NCI-H2029 (cell line): ENCODE measurements at regions not wholly inside any gene's neighbourhood (a gene's known extent, or its start where the extent isn't known, plus 50 kb on each side); places are given as distances from the start of the nearest gene placed in this dataset.

Source experiments
- DNase-seq: peaks from one replicate; lab custom pipeline; 2025; lab: John Stamatoyannopoulos, UW

DNA sequence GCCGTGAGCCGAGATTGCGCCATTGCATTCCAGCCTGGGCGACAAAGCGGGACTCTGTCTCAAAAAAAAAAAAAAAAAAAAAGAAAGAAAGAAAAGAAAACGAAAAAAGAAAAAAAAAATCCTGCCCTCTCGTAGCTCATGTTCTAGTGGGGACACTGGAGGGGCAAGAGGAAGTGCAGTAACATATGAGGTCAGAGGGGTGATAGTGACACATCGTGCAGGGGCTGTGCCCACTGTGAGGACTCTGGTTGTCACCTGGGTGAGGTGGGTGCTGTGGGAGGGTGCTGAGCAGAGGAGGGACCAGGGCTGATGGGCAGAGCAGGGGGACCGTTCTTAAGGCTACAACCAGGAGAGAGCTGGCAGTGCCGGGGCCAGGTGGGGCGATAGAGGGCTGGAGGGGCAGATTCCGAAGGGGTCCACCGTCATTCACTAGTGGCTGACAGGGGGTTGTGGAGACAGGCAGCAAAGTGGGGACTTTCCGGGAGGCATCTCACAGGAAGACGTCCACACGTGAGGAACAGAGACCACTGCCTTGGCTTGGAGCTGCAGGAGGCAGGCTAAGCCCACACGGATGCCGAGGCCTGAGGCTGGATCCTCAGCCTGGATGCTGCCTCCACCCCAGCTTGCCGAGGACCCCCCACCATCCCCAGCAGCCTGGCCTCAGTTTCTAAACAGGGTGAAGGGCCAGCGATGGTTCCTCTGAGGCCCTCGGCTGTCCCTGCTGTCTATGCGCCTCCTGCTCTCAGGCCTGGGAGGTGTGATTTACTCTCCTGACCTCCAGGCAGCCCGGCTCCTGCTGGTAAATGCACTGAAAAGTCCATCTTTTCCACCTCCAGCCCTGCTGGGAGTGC is 154.3 kb upstream of the IQSEC1 start:
- no peak for DNase-seq

DNA sequence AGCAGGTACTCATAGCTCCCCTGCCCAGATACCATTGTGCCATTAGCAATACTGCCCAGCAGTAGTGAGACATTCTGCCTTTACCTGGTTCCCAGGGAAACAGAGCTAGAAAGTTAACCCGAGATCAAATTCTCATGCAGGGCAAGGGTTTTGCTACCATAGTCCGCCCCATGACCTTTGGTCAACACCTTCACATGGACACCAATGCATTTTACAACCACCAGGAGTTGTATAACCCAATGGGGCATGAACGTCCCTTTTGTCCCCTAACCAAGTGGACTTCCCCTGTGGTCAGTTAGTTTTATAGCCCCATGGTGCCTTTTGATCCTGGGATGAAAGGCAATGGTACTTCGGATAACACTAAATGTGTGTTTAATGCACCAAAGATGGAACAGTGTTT is 151.7 kb upstream of the IQSEC1 start:
- no peak for DNase-seq

DNA sequence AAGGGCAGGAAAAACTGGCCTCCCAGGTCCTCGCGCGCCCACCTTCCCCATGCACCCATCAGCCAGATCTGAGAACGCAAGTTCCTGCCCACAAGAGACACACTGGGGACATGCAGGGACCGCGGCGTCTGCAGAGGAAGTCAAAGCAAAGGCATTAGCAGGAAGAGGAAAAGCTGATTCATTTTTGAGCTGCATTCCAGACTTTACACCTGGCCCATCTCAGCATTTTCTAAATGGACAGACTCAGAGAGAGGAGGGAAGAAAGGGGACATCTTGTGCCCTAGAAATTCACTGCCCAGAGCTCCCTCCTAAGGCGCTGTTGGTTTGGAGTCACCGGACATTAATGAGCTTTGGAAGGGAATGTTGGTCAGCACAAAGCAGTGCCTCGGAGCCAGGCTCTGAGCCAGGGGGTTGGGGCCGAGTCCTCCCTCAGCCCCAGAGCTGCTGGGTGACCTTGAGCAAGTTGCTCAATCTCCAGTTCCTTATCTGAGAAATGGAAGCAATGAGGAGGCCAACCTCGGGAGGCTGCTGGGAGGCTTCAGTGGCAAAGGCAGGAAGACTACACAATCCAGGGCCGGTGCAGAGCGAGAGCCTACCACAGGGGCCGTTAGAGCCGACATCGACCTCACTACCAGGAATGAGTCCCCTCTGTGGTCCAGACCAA is 150.5 kb upstream of the IQSEC1 start:
- DNase-seq: no peak

DNA sequence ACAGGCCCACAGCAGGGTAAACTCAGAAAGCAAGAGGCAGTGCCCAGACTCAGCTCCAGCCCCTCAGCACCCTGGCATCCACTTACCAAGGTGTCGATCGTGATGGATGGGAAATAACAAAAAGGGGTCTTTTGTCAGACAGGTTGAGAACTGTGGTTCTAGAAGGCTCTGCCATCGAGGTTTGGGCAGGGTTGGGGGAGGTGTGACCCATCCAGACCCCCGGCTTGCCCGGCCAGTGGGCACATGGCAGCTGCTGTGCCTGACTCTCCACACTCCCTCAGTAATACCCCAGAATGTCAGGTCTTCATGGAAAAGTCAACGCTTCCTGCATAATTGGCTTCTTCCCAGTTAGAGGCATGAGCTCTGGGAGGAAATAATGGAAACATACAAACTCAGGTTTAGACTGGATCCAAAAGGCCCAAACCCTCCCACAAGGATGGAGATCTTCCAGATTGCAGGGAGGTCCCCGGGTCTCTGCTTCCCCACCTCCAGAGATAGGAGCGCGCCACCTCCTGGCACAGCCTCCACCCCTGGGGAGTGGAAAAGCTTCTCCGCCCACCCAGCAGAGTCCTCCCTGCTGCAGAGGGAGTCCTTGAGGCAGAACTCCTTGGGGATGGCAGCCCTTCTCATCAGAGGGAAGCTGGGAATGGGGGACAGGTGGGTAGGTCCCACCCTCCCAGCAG is 149.8 kb upstream of the IQSEC1 start:
- DNase-seq: no peak

DNA sequence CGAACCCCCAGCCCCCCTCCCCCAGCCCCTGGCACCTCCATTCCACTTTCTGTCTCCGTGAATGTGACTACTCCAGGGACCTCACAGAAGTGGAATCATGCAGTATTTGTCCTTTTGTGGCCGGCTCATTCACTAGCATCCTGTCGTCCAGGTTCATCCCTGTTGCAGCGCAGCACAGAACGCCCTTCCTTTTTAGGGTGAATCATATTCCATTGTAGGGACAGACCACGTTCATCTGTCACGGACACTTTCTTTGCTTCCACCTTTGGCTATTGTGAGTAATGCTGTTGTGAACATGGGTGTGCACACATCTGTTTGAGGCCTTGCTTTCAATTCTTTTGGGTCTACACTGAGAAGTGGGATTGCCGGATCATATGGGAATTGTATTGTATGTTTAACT is 148.9 kb upstream of the IQSEC1 start:
- no peak for DNase-seq

DNA sequence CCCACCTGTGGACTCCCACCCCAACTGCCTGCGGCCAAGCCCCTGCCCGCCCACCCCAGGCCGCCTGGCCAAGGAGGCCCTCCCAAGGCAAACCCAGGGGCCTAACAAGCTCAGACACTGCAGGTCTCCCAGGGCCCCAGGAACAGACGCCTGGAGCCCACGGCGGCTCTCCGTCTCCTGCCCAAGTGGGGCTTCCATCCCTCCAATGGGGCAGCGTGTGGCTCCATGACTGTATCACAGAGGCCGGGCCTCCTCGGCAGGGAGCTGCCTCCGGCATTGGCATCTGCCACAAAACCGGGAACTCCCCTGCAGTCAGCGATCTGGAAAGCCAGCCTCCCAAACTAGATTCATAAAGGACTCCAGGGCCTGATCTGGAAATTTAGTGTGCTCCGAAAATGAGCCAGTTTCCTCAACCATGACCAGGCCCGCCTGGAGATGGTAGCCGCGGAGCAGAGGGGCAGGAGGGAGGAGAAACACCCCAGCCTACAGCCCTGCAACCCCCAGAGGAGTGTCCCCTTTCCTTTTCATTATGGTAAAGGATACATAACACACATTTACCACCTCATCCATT is 148.3 kb upstream of the IQSEC1 start:
- DNase-seq: no peak

DNA sequence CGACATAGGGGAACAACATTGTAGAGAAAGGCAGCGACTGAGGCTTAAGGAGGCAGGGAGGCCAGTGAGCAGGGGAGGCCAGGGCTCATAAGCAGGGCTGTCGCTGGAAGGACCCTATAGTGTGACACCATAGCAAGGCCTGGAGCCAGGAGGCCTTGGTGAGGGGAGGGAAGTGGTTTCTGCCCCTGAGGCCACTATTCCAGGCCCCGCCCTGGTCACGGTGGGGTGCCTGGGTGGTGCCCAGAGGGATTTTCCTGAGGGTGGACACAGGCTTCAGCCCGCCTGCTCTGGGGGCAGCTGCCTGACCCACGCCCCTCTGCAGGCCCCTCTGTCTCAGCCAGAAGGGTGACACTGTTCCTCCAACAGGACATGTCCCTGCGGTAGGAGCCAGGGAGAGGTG is 147.8 kb upstream of the IQSEC1 start:
- DNase-seq: no peak

DNA sequence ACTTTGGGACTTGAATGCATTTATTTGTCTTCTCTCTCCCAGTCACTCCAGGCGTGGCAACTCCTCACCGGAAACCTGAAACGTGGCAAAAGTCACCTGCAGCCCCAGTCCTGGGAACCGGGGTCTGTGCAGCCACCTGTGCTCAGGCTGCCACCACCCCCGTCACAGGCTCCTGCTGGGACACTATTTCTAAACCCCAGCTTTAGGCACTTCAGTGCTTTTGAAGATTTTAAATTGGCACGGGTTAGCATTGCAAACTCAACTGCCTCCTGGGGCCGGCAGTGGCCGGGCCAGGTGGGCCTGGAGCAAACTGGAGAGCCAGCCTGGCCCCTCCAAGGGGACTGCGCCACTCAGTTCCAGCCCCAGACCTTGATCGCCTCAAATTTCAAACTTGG is 146.7 kb upstream of the IQSEC1 start:
- no peak for DNase-seq

DNA sequence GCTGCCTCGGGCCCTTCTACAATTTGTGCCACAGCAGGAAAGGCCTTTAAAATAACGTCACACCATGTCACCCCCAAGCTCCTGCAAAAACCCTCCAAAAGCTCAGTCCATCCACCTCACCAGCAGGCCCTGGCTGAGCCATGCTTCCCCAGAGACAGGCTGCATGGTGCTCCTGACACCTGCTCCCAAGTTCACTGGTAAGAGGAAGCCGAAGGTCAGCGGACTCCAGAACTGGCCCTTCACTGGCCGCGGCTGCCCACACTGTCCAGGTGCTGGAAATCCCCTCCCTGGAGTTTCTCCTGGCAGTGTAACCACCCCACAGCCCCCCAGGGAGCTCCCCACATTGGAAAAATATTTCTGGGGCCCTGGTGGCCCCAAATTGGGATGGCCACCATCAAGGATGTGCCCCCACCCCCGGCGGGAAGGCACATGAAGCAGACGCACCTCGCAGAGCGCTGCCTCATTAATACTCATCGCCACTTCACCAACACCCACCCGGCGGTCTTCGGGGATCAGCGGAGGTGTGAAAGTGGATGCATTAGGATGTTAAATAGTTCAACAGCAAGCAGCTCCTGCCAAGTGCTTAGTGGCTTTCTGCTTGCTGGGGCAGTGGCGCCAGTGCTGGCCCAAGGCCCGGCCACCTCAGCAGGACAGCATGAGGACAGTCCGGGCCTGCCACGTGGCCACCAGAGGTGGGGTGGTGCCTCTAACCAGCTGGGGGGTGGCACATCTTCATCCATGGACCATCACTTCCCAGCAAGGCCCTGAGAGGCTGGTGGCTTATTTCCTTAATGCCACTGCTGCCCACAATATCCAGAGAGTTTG is 146.1 kb upstream of the IQSEC1 start:
- DNase-seq: no peak

DNA sequence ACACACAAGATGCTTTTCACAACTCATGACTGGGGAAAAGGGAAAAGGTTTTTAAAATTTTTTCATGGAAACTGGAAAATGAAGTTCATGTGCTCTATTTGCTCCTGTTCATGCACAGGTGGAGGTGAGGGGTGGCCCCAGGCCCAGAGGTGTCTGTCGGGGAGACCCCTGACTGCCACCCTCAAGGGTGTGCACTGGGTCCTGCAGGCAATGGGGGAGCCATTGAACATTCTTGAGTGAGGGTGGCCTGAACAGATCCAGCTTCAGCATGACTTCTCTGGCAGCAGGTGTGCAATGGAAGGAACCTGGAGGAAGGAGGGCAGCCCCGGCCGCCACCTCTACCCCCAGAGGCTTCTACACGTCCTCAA is 145.3 kb upstream of the IQSEC1 start:
- DNase-seq: no peak

DNA sequence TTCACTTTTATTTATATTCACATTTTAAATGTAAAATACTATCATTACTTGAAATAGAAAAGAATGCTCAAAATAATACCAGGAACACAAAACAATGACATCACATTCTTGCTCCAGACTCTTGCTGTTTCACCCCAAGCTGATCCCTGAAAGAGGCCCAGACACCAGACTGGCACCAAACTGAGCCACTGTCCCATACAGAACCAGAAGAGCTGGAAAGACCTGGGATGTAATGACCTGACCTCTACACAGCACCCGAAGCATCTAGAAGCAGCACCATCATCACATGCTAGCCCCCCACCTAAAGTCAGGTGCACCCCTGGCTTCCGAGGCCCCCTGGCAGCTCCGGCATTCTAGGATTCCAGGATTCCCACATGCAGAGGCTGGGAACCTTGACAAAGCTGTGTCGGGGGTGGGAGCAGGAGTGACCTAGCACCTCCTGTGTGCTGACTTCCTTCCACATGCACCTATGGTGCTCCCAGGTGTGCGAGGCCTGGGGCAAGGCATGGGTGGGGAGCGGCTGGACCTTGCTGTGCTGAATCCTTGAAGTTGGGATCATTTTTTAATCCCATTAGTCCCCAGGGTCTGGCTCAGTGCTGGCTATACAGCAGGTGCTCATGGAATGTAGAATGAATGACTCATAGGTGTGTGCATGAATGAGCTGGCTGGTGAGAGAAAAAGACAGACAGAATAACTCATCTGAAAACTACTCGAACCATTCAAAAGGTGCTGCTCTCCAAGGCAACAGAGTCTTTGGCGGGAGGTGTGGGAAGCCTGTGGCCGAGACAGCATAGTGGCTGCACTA is 144.7 kb upstream of the IQSEC1 start:
- DNase-seq: no peak

DNA sequence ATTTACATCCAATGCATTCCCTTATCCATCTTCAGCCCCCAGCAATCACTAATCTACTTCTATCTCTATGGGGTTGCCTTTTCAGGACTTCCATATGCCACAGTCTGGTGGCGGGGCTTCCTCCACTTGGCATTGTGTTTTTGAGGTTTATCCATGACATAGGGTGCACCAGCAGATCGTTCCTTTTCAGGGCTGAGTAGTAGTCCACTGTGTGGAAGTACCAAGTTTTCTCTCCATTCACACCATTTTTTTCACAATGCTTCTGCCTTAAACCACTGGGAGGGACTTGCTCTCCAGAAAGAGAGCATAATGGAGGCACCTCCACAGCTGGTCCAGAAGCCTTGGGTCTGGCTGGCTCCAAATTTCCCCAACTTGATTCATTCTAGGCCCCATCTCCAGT is 144.0 kb upstream of the IQSEC1 start:
- DNase-seq: no peak

DNA sequence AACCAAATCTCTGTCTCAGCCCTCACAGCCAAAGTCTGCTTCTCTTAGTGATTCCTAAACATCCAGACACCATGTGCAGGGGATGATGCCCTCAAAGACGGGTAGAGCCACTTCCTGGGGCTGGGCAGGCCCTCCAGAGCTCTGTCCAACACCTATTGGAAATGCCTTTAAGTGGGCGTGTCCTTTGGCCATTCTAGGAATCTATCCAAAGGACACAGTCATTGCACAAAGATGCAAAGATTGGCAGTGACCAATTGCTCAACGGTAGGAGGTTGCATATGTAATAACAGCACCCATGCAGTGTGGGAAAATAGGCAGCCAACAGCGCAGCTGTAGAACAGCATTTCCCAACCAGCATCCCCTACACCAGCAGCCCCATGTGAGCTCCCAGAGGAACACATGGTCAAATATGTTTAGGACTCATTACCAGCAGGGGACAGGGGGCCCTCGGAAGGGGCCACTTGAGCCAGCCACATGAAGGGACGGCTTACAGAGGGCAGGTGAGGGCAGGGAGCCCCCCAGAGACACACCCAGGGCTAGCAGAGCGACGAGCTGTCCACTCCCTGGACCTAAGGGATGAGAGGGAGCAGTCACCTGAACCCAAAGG is 142.8 kb upstream of the IQSEC1 start:
- no peak for DNase-seq

DNA sequence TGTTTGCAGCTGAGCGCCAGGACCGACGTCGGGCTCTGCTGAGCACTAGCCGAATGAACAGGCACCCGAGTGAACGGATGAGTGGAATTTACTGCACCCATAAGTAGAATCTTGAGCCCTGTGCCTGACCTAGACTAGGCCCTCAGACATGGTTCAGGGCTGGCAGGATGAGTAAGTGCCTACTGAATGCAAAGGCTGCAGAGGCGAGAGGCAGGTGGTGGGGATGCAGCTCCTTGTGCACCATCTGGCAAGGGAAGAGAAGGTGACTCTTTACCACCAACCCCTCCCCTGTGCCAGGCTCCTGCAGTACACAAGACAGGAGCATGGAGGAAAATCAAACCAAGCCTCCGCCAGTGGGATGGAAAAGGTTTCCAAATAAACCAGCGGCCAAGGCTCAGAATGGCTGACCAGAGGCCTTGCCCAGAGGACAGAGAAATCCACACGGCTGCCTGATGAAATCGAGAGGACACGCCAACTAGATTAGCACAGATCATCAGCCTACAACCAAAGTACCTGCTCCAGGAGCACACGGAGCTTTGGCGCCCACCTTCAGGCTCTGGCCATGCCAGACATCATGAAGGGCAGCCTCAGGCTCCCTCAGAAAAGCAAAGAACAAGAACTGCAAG is 141.7 kb upstream of the IQSEC1 start:
- DNase-seq: peak; percentile 37

DNA sequence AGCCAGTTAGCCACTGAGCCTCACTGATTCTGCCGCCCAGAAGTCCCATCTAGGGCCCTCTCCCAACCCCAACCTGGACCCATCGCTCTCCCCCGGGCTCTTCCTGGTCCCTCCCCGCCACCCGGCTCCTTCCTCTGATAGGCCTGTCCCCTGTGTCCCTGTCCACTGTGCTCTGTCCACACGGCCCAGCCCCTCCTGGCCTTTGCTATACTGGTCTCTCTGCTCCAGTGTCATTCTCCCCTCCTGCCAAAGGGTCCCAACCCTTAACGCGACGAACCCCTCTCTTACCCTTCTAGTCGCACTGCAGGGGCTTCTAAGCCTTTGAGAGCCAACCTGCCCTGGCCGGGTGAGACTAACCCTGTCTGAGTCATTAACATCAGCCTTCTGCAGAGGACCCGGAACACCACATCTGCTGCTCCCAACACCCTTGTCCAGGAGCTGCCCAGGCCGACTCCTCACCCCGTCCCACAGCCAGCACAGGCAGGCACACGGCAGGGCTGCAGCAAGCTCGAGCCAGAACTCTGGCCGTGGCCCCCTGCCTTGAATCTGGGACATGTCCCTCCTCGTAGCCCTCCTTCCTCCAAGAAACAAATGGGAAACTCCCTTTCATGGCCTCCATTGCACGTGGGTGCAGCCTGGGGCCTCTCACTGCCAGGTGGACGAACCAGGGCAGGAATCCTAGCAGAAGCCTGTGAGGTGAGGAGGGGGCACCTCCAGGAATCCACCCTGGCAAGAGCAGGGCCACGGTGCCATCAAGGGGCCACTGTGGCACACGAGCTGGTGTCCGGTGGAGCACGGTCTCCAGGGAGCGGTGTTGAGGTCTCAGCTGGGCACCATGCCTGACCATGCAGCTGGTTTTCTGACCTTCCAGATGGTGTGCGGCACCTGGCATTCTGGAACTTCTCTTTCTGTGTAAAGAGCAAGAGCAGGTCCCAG is 140.9 kb upstream of the IQSEC1 start:
- no peak for DNase-seq

DNA sequence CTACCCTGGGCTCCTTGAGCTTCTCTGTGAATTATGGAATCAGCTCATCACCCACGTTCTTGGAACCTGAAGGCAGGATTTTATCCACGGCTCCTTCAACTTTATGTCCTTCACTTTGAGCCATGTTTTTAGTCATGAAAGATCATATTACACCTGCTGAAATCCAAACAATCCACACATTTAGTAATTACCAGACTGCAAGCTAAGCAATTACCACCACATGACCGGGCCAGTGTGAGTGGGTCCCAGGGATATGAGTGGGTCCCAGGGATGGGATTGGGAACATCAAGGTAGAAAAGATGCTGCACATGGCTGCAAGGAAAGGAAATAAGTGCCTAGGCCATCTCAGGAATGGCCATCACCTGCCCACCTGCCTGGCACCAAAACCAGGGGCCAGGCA is 140.3 kb upstream of the IQSEC1 start:
- no peak for DNase-seq

DNA sequence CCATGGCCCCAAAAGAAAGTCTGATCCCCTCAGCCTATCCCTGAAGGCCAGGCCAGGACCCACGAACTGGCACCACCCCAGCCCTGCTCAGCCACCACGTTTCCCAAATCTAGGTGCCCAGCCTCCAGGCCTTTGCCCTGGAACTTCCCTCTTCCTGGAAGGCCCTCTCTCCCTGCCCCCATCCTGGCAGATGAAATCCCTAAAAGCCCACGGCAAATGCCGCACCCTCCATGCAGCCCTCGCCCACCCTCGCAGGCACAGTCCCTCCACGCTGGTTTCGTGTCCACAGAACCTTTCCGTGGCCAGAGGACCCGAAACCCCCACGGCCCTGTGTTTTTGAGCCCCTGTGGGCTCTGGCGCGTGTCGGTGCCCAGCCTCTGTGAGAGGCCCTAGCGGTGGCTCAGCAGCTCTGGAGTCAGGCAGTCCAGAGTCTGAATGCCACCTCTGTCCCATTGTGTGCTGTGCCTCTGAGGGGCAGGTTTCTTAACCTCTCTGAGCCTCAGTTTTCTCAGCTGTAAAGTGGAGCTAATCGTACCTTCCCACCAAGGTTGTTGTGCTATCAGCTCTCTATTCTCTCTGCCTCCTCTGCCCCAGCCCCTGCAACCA is 138.5 kb upstream of the IQSEC1 start:
- no peak for DNase-seq

DNA sequence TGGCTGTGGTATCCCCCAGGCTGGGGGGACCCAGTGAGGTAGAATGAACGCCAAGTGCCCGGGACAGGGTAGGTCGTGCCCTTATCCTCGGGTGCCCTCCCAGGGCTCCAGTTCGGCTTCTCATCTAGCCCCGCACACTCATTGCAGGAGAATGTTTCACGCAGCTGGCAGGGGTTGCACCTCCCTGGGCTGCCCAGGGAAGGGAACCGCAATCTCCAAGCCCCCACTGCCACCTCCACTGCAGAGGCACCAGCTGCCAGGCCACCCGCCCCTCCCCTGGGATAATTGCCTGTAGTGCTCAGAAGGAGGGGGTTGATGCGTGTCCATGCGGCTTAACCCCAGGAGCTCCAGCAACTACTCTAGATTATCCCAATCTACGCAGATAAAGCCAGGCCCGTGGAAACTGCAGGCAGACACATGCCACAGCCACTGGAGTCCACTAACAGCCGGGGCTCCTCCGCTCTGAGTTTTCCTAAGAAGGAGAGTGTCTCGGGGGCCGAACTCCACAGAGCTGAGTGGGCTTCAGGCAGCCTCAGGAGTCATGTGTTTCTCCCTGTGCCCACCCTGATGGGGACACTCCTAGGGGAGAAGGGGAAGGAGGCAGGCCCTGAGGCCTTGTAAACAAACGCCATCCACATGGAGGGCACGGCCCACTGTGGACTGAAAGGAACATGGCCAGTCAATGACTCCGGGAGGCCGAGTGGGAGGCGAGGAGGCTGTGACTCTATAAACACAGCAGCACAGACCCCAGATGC is 137.2 kb upstream of the IQSEC1 start:
- no peak for DNase-seq
